ENCODE measurements at regions not wholly inside any gene's neighbourhood (a gene's known extent, or its start where the extent isn't known, plus 50 kb on each side); places are given as distances from the start of the nearest gene placed in this dataset.

DNA sequence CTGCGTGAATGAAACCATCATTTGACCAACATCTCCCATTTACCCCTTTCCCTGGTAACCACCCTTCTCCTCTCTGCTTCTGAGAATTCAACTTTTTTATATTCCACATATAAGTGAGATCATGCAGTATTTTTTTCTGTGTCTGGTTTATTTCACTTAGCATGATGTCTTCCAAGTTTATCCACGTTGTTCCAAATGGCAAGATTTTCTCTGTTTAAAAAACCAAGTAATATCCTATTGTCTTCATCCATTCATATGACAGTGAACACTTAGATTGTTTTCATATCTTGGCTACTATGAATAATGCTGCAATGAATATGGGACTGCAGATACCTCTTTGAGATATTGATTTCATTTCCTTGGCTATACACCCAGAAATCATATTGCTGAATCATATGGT is 362.4 kb upstream of the SLC7A11 start:
- H3K27ac Mint-ChIP-seq = no peak overlapping the region
- no peaks in the 10 kb centered on the region for H3K4me1 Mint-ChIP-seq
- H3K4me3 Mint-ChIP-seq = no peak overlapping the region
- Histone ChIP-seq H4K20me1 (ENCODE audit: insufficient read depth, low read length) (no peaks in the 10 kb centered on the region), H3K9ac (ENCODE audit: insufficient read depth, low read length, poor library complexity, severe bottlenecking) (no peak overlapping the region), H3K36me3 (replicated peaks in 1 of 2; ENCODE audit: control insufficient read depth in 1 of 2, insufficient read depth in 2 of 2, low read length in 2 of 2) (no peaks in the 10 kb centered on the region), H3K4me1 (ENCODE audit: control insufficient read depth in 1 of 2, insufficient read depth in 2 of 2, low read length in 2 of 2) (no peaks in the 10 kb centered on the region), H3K27me3 (ENCODE audit: control insufficient read depth in 2 of 2, insufficient read depth in 2 of 2, low read length in 2 of 2) (no peaks in the 10 kb centered on the region), H3K27ac (ENCODE audit: low read depth in 1 of 2, low read length in 2 of 2) (no peak overlapping the region), H2AFZ (ENCODE audit: insufficient read depth, low read depth, low read length, poor library complexity, severe bottlenecking) (no peak overlapping the region), H3K9me3 (replicated peaks in 1 of 2; ENCODE audit: control insufficient read depth in 1 of 2, insufficient read depth in 1 of 2, low read length in 2 of 2) (no peaks in the 10 kb centered on the region), H3K79me2 (ENCODE audit: insufficient read depth, low read length) (no peaks in the 10 kb centered on the region), H3K4me2 (replicated peaks; ENCODE audit: extremely low read depth, low read length, poor library complexity, severe bottlenecking) (no peak overlapping the region), H3K4me3 (replicated peaks in 1 of 3; ENCODE audit: low read depth in 2 of 3, low read length in 3 of 3) (no peak overlapping the region)
- H3K36me3 Mint-ChIP-seq = no peaks in the 10 kb centered on the region
- TF ChIP-seq, protein P1, sequence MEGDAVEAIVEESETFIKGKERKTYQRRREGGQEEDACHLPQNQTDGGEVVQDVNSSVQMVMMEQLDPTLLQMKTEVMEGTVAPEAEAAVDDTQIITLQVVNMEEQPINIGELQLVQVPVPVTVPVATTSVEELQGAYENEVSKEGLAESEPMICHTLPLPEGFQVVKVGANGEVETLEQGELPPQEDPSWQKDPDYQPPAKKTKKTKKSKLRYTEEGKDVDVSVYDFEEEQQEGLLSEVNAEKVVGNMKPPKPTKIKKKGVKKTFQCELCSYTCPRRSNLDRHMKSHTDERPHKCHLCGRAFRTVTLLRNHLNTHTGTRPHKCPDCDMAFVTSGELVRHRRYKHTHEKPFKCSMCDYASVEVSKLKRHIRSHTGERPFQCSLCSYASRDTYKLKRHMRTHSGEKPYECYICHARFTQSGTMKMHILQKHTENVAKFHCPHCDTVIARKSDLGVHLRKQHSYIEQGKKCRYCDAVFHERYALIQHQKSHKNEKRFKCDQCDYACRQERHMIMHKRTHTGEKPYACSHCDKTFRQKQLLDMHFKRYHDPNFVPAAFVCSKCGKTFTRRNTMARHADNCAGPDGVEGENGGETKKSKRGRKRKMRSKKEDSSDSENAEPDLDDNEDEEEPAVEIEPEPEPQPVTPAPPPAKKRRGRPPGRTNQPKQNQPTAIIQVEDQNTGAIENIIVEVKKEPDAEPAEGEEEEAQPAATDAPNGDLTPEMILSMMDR (IDR thresholded peaks at IDR 0.05) = no peak
- DNase-seq = no peak
- WGBS (ENCODE audit: insufficient coverage) = 100% methylated on average over 1 of the region's 2 CpGs
- intact Hi-C loops (cut with micrococcal nuclease) = no loop called here
- peaks cover 0 to under 1% (median 0%) of the 10 kb centered on the region in 3 donors for H3K27me3 Mint-ChIP-seq (ENCODE audit: low read depth in 3 of 3)
- peaks cover 0 to 3% (median 1%) of the 10 kb centered on the region in 7 donors for H3K9me3 Mint-ChIP-seq

DNA sequence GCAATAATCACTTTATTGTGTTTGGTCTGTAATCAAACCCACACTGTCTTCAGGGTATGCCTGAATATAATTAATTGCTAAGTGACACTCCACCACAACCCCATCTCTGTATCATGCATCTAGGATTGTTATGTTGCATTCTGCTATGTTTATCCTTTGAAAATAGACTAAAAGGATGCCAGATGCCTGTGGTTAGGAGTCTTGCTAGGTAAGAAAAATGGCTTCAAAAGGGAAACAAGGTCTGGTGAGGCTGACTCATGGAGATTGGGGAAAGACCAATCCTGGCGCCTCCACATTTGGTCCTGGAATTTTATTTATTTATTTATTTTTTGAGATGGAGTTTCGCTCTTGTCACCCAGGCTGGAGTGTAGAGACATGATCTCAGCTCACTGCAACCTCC is 360.5 kb upstream of the SLC7A11 start:
- H3K36me3 Mint-ChIP-seq = no peaks in the 10 kb centered on the region
- H3K79me2 ChIP-seq (ENCODE audit: insufficient read depth, low read length) = no peaks in the 10 kb centered on the region
- H3K4me3 ChIP-seq (replicated peaks in 1 of 3; ENCODE audit: low read depth in 2 of 3, low read length in 3 of 3) = no peak overlapping the region
- H3K9ac ChIP-seq (ENCODE audit: insufficient read depth, low read length, poor library complexity, severe bottlenecking) = no peak overlapping the region
- no peaks in the 10 kb centered on the region for H3K36me3 ChIP-seq (replicated peaks in 1 of 2; ENCODE audit: control insufficient read depth in 1 of 2, insufficient read depth in 2 of 2, low read length in 2 of 2)
- H3K27ac Mint-ChIP-seq = no peak overlapping the region
- peaks cover 0 to 3% (median 1%) of the 10 kb centered on the region in 7 donors for H3K9me3 Mint-ChIP-seq
- WGBS (ENCODE audit: insufficient coverage) = no CpG with 5 or more reads among the region's 2 CpGs
- H3K27me3 Mint-ChIP-seq (ENCODE audit: low read depth in 3 of 3) = no peaks in the 10 kb centered on the region
- no peaks in the 10 kb centered on the region for H3K4me1 ChIP-seq (ENCODE audit: control insufficient read depth in 1 of 2, insufficient read depth in 2 of 2, low read length in 2 of 2)
- no peak overlapping the region for H3K27ac ChIP-seq (ENCODE audit: low read depth in 1 of 2, low read length in 2 of 2)
- H3K4me3 Mint-ChIP-seq = no peak overlapping the region
- H3K27me3 ChIP-seq (ENCODE audit: control insufficient read depth in 2 of 2, insufficient read depth in 2 of 2, low read length in 2 of 2) = no peaks in the 10 kb centered on the region
- no peak overlapping the region for H3K4me2 ChIP-seq (replicated peaks; ENCODE audit: extremely low read depth, low read length, poor library complexity, severe bottlenecking)
- H2AFZ ChIP-seq (ENCODE audit: insufficient read depth, low read depth, low read length, poor library complexity, severe bottlenecking) = no peak overlapping the region
- no peaks in the 10 kb centered on the region for H3K4me1 Mint-ChIP-seq
- H4K20me1 ChIP-seq (ENCODE audit: insufficient read depth, low read length) = no peaks in the 10 kb centered on the region
- no peak for DNase-seq
- TF ChIP-seq, protein P1 (IDR thresholded peaks at IDR 0.05) = no peak
- intact Hi-C loops (cut with micrococcal nuclease) = no loop called here
- no peaks in the 10 kb centered on the region for H3K9me3 ChIP-seq (replicated peaks in 1 of 2; ENCODE audit: control insufficient read depth in 1 of 2, insufficient read depth in 1 of 2, low read length in 2 of 2)

Data from CD14-positive monocyte (primary cell).